NCI-H526 treated with DMSO at 0.1 percent for 48 hours (cell line): ENCODE measurements at regions not wholly inside any gene's neighbourhood (a gene's known extent, or its start where the extent isn't known, plus 50 kb on each side); places are given as distances from the start of the nearest gene placed in this dataset.

Experiments
- DNase-seq: peaks from one replicate; lab custom pipeline; 2025; lab: John Stamatoyannopoulos, UW

DNA sequence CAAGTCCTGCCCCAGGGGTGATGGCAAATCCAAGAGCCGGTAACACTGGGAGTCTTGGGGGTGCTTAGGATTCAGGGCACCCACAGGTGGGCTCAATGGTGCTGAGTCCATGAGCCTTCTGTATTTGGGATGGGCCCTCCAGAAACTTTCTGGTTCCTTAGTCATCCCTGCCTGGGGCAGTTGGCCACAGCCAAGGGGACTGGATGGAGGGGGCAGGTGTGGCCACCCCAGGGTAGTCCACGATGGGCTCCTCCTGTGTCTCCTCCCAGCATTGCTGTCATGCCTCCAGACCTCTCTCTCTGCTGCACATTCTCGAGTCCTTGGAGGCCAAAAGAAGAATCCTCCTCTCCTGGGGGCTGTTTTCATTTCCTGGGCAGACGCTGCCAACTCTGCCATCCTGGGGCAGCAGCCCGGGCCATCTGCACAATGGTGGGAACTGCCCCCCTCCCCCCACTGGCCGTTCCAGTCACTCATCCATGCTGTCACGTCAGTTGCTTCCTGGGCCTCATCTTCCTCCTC is 158.0 kb upstream of the TWIST2 start:
- no peak for DNase-seq

DNA sequence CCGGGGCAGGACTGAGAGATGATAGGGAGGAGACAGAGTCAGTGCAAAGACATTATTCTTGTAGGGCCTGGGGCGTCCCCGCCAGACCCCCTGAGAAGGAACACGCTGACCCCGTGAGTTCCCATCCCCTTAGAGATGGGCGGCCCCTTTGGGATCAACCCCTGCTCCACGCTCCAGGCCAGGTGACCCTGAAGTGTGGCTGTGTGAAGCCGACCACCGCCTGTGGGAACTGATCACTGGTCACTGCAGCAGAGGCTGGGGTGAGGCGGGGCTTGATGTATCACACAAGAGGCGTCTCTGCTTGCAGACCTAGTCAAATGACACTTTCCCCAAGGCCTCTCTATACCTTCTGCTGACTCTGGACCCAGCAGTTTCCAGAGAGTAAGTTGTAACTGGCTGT is 157.4 kb upstream of the TWIST2 start:
- no peak for DNase-seq

DNA sequence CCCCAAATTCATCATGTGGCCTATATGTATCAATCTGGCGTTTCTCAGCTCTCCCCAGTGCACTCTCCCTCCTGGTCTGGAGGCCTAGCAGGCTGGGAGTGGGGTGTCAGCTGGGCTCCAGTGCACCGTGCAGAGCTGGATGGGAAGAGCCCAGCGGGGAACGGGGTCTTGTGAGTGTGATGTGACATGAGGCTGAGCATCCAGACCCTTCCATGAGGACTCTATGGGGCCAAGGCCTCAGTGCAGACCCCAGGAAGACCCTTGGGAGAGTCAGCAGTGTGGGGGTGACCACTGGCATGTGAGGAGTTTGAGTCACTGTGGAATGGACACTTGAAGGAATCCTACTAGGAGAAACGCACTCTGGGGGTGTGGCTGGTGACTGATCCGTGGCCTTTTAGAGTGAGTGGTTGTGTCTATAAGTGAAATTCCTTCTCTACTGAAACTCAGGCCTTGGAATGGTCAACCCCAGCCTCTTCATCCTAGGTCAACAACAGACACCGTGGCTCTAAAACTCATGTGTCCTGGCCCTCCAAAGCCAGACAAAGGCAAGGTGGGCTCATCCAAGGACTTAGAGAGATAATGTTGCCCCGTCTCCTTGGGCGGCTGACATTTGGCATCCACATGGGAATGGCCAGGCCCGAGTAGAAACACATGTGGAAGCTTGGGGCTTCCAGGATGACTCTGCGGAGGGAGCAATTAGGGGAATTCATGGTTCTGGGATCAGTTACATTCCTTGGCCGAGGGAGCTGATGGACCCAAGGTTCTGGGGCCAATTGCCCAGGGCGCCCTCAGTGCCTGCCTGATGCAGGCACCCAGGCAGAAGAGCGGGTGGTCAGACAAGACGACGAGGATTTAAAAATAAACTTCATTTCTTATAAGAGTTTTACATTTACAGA is 156.0 kb upstream of the TWIST2 start:
- no peak for DNase-seq

DNA sequence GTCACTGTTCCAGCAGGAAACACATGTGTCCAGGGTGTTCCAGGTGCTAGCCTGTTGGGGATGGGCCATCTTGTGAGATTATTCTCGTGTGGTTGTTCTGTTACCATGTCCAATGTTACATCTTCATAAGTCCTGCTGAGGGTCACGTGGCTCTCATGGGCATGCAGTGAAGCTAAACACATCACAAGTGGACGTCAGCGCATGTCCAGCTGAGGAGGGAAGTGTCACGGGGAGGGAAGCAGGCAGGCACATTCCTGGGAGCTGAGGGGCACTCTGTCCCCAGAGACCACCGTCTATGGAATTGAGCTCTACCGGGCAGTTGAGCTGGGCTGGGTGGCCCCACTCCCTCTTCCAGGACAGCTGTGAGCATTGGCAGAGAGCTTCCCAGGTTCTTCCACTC is 155.3 kb upstream of the TWIST2 start:
- DNase-seq = no peak

DNA sequence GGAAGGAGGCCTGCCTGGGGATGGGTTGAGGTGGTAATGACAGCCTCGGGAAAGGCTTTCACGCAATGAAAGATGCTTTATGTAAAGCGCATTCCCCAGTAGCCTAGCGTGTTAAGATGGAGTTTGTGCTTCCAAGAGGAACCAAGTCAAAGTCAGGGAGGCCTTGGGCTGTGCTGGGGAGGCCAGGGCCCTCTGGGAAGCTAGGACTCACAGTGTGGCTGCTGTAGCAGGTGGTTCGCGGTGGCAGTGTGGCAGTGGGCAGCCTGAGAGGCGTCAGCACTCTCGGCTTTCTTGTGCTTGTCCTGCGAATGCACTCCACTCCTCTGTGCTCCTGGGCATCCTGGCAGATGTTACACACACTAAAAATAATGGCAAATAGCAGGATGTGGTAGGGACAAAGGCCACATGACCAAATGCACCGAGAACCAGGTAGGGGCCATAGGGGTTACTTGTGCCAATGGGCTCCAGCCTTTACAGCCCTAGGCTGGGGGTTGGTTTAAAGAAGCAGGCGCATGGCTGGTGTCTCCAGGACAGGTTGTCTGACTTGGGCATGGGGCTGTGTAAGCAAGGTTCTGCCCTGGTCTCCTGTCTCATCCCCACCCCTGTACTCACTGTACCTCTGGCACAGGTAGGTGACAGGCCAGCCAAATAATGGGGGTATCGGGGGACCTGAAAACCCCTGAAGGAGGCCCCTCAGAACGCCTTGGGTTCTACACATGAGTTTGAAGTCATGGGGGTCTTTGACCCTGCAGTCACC is 154.4 kb upstream of the TWIST2 start:
- no peak for DNase-seq

DNA sequence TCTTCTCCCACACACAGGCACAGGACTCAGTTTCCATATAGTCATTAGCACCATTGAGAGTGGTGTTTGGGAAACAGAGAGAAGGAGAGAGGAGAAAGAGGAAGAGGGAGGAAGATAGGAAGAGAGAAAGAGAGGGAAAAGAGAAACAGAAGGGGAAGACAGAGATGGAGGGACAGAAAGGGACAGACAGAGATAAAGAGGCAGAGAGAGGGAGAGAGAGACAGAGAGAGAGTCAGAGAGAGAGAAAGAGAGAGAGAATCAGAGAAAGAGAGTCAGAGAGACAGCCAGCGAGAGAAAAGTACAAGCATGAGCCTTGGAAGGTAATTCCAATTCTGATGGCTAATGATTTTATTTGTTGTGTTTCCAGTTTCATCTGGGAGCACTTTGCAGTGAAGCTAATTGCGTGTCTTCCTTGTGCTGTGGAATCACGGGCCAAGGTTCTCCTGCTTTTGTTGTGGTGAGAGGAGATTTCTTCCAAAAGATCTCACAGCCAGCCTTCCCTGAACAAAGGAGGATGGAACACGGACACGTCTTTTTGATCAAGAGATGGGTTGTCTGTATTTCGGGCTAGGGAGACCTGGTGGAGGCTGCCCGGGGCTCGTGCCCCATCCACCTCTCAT is 153.6 kb upstream of the TWIST2 start:
- DNase-seq = no peak

DNA sequence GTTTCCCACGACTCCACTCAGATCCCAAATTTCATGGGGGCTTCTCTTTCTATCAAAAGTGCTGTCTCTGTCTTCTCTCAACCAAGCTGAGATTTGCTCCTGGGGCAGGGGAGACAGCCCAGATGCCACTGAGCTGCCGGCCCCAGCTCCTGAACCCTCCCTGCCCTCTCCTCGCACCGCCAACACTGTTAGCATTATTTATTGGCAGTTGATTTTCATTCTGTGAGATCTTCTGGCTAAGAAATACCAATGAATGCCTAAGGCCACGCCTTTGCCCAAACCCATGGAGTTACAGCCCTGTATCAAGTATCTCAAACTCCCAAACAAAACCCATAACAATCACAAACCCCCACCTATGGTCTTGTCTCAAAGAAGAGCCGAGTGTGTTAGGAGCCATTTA is 153.0 kb upstream of the TWIST2 start:
- no peak for DNase-seq

DNA sequence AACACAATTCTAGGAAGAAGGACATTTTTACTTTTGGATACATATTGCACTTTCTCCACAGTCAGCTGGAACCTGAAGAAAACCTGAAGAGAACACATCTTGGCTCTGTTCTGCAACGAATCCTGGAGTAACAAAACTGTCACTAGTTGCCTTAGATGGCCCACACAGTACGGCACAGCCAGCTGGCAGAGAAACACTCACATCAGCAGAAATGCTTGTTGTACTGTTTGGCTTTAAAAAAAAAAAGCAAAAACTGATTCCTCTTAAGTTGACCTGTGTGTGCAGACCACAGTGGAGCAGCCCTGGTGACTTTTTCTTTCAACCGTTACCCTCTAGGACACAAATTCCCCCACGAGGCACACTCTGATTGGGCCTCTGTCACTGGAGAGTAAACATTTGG is 152.3 kb upstream of the TWIST2 start:
- DNase-seq = no peak

DNA sequence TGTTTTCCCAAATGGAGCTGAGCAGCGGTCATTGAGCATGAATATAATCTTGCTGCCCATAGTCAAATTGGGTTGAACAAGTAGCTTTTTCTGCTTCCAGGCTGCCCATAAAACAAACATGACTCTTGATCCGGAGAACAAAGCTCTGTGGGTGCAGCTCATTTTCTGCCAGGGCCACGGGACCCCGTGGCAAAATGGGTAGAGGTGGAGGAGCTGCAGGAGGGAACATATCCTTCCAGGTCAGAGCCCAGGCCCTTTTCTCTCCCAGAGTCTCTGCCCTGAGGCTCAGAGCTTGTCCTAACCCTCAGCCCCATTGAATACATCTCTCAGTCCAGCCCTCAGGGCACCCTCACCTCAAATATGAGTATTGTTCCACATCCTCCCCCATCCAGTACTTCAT is 151.6 kb upstream of the TWIST2 start:
- DNase-seq = no peak

DNA sequence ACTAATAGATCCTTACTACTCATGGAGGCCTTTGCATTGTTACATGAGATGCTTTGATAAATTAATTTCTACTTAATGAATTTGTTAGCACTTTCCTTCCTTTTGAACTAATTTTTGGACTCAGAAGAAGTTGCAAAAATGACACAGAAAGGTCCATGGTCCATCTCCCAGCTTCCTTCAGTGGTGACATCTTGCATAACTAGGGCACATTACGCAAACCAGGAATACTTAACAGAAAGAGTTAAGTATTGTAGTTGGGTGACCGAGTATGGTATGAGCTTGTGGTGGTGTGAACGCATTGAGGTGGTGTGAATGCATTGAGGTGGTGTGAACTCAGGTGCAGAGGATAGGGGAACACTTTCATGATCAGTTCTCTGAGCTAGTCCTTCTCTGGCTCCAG is 151.1 kb upstream of the TWIST2 start:
- no peak for DNase-seq

DNA sequence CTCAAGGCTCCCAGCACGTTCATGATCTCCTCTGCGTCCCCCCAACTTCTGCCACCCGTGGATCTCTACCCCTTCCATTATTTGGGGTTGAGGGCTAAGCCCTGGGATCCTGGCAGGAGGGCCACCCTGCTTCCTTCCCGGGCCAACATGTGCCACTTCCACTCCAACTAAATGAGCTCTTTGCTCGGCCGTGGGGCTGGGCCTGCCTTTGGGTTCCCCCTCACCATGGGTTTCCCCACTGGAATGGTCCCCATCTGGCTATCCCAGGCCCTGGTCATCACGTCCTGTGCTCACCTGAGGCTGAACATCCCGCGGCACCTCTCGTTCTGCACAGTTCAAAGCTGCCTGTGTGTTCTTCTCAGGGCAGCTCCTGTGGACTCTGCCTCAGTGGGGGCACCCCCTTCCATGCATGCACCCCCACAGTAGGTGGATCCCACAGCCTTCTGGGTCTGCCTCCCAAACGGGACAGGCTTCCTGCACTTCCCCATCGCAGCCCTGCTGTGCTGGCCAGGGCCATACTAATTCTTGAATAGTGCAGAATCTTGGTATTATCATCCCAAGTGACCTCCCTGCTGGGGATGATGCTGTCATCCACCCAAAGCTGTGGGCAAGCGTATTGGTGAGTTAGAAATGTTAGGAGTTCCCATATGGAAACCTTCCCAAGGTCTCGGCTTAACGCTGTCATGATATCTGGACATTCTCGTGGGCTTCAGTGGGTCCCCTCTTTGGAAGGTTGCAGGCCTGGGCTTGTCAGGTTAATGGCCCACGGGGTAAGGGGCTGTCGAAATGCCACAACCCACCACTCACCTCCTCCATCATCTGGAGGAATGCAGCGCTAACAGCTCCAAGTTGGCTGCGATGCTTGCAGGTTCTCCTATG is 150.5 kb upstream of the TWIST2 start:
- no peak for DNase-seq

DNA sequence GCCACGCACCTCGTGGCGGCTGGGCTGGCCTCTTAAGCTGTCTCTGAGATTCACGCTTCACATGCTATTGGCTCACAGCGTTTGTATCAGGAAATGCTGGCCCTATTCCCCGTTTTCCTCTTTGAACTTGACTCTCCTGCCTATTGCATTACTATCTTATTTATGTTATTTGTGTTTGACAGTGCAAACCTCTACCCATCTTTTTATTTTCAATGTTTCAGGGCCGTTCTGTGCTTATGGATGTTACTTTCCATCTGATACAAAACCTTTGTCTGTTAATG is 149.9 kb upstream of the TWIST2 start:
- no peak for DNase-seq

DNA sequence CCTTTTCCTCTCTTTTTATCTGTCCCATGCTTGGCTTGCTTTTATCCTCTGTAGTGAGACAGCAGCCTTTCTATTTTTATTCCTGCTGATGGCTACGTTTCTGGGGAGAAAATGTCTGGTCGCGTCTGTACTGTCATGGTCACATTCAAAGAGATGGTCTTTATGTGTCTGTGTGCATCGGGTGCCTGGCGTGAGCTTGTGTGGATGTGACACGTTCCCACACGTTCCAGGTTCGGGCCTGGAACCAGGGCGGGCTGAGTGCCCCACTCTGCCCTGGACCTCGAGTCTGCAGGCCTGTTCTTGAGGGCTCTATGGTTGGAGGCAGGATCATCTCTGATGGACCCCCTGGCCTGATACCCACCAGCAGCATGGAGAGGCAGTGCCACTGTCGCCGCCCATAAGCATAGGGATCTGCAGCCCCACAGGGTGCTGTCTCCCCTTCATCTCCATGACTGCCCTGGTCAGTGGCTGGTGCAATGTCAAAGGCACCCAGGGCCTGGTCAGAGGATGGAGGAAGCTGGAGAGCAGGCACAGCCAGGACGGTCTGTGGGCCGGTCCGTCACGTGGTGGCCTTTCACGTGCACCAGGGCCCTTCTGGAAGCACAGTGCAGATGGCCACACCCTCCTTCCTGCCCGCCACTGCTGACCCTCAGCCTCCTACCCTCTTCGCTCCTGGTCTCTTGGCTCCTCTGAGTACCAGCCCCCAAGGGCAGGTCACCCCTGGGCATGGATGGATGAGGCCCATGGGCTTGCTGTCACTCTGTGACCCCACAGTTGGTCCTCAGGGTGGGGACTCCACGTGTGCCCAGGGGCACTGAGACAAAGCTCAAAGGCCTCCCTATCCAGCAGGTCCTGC is 149.2 kb upstream of the TWIST2 start:
- DNase-seq = no peak

DNA sequence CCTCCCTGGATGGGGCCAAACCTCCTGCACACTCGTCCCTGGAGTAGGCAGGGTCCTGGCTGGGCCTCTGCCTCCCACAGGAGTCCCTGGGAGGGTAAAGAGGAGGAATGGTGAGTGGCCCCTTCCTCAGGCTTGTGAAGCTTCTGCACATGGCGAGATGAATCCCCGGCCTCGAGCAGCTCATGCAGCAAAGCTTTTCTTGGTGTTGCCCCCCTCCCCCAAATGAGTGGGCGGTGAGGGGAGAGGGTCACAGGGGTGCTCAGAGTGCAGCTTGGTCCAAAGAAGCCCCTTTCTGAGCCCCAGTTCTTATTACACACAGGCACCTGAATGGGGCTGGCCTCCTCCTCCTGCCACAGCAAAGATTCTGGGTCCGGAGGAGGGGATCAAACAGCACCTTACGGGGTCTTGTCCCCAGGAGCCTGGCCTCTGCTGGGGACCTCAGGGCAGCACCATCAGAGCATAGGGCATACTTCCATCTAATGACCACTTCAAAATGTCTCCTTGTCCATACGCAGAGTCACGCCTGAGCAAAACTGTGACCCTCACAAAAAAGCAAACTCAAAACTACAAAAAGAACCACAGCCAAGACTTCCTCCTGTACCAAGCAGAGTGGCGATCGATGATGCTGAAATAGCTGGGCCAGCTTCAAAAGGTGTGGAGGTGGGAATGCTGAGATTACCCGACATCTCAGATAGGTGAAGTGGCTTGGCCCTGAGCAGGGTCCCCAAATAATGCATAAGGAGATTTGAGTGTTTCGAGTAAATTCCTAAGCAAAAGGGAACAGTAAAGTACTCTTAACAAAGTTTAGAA is 148.4 kb upstream of the TWIST2 start:
- DNase-seq = no peak

DNA sequence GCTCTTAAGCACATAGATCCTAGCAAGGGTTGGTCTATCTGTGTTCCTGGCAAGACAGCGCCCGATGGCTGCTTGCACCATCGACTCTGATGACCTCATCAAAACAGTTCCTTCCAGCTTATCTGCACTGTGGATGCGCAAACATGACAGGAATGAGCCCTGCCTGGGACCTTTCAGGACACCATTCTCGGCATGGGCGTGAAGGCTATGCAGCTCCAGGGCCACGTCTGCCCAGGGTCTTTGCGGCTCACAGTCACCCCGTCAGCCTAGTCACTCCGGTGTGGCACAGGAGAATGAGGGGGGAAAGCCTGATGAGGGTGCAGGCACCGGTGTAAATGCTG is 147.8 kb upstream of the TWIST2 start:
- no peak for DNase-seq

DNA sequence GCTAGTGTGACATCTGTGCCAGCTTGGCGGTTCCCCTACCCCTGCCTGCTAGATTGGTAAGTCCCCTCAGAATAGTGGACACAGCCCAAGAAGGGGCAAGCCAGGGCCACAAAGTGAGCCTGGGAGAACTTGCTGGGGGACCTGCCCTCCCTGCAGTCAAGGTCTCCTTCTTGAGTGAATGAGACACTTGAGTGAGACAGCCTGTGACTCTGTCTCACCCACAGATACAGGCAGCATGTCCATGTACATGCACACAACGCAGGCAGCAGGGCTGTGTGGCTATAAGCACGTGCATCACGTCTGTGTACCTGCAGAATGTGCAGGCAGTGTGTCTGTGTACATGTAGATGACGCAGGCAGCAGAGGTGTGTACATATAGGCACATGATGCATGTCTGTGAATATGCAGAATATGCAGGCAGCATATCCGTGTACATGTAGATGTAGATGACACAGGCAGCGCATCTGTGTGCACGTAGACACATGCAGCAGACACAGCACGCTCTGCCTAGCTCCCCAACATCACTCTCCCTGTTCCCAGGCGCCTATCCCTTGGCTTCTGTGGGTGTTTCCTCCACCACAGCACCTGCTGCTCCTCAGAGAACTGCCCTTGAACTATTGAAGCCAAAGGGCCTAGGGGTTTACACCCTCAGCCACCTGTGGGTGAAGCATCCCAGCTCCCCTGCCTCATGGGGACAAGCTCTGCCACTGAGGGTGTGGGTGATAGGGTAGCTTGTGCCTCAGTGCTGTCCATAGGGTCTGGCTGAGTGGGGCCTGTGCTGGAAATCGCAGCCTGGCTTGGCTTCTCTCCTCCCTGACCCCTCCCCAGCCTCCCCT is 147.2 kb upstream of the TWIST2 start:
- no peak for DNase-seq

DNA sequence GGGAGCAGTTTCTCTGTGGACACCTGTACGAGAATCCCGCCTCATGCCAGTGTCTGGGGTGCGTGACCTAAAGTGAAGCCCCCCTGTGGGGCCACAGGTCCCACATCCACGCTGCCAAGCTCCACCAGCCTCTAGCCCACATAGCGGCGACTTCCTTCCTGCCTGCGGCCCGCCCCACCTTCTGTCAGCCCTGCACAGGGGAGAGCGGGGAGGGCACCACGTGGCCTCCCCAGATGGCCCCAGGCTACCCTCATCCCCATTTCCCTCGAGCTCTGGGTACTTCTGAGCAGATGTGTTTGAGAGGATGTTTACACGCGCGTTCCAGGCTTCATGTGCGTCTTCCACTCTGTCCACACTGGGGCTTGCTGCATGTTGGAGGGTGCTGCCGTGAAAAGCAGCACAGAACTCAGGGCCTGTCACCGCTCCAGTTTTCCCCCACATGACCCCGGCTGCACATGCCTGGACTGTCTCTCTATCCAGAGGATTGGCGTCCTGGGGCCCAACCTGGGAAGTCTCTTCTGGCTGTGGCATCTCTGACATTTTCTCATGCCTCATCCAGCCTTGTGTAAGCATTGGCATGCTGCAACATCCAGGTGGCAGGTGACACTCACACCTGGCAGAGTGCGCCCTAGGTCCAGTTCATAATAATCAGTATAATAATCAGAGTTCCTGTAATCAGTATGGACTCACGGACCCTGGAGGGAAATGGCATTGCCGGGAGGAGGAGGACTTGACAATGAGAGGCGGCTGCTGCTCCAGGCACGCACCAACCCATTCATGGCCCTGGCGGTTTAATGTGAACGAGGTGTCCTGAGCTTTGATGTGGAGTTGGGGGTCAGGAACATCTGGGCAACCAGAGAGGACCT is 146.3 kb upstream of the TWIST2 start:
- DNase-seq = no peak

DNA sequence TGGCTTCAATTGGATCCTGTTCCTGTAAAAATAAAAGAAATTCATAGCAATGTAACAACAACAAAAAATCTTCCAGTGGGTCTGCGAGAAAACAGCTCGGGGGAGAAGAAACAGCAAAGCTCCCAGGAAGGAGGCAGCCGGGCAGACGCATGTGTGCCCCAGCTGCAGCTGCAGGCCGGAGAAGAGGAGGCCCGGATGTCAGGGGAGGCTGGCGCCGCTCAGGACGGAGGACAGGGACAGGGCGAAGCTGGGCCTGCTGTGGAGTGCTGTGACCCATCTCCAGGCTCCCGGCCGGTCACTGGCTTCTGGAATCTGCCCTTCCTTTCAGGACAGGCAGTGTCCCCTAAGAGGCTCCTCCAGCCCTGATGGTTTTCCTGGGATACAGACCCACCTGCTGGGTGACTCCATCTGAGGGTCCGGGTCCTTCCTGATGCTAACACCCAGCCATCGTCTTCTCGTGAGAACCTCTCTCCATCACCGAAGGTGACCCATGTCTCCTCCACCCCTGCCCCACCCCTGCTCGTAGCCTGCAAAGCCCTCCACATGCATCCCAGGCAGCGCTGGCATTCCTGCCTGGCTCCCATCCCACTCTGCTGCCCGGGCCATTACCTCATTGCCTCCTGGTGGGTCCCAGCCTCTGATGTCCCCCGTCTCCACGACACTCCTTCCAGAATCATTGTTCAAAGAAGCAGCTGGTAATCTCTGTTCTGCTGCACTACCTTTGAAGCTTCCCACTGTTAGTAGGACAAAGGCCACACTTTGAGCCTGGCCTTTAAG is 145.4 kb upstream of the TWIST2 start:
- DNase-seq = no peak
